ENCODE measurements at regions not wholly inside any gene's neighbourhood (a gene's known extent, or its start where the extent isn't known, plus 50 kb on each side); places are given as distances from the start of the nearest gene placed in this dataset.

DNA sequence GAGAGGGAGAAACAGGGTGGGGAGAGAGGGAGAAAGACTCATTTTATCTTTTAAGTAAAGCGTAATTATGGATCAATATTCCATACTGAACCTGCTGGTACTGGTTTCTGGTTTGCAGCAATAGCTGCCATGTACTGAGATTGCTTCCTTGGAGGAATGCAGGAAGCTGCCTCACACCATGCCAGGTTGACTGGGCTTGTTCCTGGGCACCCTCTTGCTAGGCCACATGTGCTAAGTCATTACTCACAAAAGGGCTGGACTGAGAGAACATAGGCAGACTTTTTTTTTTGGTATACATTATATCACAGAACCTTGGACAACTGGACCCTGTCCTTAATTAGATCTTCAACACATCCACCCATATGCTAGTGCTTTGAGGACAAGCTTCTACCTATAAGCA, 193.4 kb downstream of the ZNF621 start:
- TF ChIP-seq, protein P1, sequence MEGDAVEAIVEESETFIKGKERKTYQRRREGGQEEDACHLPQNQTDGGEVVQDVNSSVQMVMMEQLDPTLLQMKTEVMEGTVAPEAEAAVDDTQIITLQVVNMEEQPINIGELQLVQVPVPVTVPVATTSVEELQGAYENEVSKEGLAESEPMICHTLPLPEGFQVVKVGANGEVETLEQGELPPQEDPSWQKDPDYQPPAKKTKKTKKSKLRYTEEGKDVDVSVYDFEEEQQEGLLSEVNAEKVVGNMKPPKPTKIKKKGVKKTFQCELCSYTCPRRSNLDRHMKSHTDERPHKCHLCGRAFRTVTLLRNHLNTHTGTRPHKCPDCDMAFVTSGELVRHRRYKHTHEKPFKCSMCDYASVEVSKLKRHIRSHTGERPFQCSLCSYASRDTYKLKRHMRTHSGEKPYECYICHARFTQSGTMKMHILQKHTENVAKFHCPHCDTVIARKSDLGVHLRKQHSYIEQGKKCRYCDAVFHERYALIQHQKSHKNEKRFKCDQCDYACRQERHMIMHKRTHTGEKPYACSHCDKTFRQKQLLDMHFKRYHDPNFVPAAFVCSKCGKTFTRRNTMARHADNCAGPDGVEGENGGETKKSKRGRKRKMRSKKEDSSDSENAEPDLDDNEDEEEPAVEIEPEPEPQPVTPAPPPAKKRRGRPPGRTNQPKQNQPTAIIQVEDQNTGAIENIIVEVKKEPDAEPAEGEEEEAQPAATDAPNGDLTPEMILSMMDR (IDR thresholded peaks at IDR 0.05 in 4 of 5, conservative IDR thresholded peaks at IDR 0.05 in 1 of 5), result no peak
- TF ChIP-seq POLR2A (IDR thresholded peaks at IDR 0.05), result no peak
